ENCODE measurements at regions not wholly inside any gene's neighbourhood (a gene's known extent, or its start where the extent isn't known, plus 50 kb on each side); places are given as distances from the start of the nearest gene placed in this dataset.

DNA sequence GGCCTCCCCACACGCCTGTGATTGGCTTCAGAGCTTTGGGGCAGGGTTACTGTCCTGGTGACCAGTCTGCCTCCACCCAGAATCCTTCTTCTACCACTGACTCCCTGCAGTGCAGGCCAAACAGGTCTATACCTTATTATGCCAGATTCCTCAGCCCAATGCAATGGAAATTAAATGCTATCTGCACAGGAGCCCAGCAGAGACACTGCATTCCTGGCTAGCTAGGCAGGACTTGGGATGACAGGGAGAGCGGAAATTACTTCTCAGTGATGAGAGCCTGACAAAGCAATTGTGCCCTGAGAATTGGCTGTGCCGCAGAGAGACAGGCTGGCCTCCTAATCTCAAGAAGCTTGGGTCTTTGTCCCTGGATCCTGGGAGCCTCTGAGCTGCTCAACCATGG, 143.8 kb upstream of the NCAM1 start:
- ChIA-PET POLR2A (no interaction called here), CTCF (interaction anchor here (0.8 kb wide), 1 partner anchor 14 kb away, joined by 3 read pairs; no protein-coding TSS in a partner anchor)
- peaks cover 22% of the 10 kb centered on the region for H3K36me3 Mint-ChIP-seq
- no peak overlapping the region for H3K27ac Mint-ChIP-seq
- TF ChIP-seq EMX1 (CRISPR knock-in tag; IDR thresholded peaks at IDR 0.05) = no peak
- TF ChIP-seq ZNF219 (CRISPR knock-in tag; IDR thresholded peaks at IDR 0.05; ENCODE audit: borderline replicate concordance) = no peak
- TF ChIP-seq, protein P1, sequence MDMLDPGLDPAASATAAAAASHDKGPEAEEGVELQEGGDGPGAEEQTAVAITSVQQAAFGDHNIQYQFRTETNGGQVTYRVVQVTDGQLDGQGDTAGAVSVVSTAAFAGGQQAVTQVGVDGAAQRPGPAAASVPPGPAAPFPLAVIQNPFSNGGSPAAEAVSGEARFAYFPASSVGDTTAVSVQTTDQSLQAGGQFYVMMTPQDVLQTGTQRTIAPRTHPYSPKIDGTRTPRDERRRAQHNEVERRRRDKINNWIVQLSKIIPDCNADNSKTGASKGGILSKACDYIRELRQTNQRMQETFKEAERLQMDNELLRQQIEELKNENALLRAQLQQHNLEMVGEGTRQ (CRISPR knock-in tag; IDR thresholded peaks at IDR 0.05) = no peak
- TF ChIP-seq, protein P2, sequence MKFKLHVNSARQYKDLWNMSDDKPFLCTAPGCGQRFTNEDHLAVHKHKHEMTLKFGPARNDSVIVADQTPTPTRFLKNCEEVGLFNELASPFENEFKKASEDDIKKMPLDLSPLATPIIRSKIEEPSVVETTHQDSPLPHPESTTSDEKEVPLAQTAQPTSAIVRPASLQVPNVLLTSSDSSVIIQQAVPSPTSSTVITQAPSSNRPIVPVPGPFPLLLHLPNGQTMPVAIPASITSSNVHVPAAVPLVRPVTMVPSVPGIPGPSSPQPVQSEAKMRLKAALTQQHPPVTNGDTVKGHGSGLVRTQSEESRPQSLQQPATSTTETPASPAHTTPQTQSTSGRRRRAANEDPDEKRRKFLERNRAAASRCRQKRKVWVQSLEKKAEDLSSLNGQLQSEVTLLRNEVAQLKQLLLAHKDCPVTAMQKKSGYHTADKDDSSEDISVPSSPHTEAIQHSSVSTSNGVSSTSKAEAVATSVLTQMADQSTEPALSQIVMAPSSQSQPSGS (CRISPR knock-in tag; IDR thresholded peaks at IDR 0.05; ENCODE audit: borderline replicate concordance, low read depth) = no peak
- TF ChIP-seq, protein P3, sequence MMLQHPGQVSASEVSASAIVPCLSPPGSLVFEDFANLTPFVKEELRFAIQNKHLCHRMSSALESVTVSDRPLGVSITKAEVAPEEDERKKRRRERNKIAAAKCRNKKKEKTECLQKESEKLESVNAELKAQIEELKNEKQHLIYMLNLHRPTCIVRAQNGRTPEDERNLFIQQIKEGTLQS (CRISPR knock-in tag; conservative IDR thresholded peaks at IDR 0.05) = no peak
- TF ChIP-seq, protein P4, sequence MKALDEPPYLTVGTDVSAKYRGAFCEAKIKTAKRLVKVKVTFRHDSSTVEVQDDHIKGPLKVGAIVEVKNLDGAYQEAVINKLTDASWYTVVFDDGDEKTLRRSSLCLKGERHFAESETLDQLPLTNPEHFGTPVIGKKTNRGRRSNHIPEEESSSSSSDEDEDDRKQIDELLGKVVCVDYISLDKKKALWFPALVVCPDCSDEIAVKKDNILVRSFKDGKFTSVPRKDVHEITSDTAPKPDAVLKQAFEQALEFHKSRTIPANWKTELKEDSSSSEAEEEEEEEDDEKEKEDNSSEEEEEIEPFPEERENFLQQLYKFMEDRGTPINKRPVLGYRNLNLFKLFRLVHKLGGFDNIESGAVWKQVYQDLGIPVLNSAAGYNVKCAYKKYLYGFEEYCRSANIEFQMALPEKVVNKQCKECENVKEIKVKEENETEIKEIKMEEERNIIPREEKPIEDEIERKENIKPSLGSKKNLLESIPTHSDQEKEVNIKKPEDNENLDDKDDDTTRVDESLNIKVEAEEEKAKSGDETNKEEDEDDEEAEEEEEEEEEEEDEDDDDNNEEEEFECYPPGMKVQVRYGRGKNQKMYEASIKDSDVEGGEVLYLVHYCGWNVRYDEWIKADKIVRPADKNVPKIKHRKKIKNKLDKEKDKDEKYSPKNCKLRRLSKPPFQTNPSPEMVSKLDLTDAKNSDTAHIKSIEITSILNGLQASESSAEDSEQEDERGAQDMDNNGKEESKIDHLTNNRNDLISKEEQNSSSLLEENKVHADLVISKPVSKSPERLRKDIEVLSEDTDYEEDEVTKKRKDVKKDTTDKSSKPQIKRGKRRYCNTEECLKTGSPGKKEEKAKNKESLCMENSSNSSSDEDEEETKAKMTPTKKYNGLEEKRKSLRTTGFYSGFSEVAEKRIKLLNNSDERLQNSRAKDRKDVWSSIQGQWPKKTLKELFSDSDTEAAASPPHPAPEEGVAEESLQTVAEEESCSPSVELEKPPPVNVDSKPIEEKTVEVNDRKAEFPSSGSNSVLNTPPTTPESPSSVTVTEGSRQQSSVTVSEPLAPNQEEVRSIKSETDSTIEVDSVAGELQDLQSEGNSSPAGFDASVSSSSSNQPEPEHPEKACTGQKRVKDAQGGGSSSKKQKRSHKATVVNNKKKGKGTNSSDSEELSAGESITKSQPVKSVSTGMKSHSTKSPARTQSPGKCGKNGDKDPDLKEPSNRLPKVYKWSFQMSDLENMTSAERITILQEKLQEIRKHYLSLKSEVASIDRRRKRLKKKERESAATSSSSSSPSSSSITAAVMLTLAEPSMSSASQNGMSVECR (CRISPR knock-in tag; IDR thresholded peaks at IDR 0.05; ENCODE audit: borderline replicate concordance) = no peak
- TF ChIP-seq, protein P5, sequence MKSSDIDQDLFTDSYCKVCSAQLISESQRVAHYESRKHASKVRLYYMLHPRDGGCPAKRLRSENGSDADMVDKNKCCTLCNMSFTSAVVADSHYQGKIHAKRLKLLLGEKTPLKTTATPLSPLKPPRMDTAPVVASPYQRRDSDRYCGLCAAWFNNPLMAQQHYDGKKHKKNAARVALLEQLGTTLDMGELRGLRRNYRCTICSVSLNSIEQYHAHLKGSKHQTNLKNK (CRISPR knock-in tag; IDR thresholded peaks at IDR 0.05) = no peak
- peak; percentile 43 for ATAC-seq
- H3K4me3 Mint-ChIP-seq = no peak overlapping the region
- H3K4me1 Mint-ChIP-seq = peaks cover 57% of the 10 kb centered on the region
- H3K27me3 Mint-ChIP-seq (ENCODE audit: low read depth) = peaks cover 23% of the 10 kb centered on the region
- no peak for DNase-seq (ENCODE audit: low spot score)
- H3K9me3 Mint-ChIP-seq = peaks cover 29% of the 10 kb centered on the region

DNA sequence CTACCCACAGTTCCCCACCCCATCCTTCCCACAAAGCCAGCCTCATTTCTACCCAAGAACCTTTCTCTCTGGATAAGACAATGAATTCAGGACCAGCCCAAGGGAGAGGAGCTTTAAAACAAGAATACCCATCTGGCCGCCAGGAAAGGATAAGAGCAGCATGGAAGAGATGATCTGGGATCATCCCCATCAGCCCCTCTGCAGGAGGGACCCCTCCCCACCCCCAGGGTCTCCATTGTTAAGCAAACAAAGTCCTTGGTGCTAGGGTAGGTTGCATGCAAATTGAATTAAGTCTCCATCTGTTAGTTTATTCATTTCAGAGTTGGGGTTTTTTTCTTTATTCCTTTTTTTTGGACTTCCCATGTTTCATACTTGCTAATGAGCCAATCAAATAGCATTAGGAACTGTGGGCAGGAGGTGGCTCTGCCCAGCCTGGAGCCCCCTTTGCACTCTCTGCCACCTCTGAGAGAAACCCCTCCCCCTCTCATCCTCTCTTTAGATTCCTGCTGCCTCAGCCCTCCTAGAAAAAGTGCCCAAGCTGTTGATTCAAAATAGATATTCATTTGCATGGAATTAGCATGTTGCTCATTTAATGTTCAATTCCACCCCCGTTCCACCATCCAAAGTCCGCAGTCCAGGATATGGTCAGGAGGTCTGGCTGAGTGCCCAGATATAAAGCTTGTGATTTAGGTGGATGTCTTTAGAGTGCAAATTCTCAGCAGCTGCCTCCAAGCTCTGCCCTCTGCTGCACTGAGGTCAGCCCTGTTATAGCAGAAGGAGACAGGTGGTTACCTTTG, 138.5 kb upstream of the NCAM1 start:
- Mint-ChIP-seq H3K27ac (peak overlapping the region; percentile 85), H3K4me1 (peaks cover 86% of the 10 kb centered on the region), H3K27me3 (ENCODE audit: low read depth) (peaks cover 39% of the 10 kb centered on the region), H3K9me3 (peaks cover 34% of the 10 kb centered on the region), H3K4me3 (peak overlapping the region; percentile 47), H3K36me3 (peaks cover 43% of the 10 kb centered on the region)
- ChIA-PET CTCF (interaction anchor here (1.0 to 2.3 kb wide), 6 partner anchors 25 to 467 kb away, joined by 3 to 12 read pairs (median 6); partner anchors contain the start of gene NCAM1), POLR2A (interaction anchor here (0.6 to 1.1 kb wide), 2 partner anchors 25 to 322 kb away, joined by 3 to 5 read pairs; no protein-coding TSS in a partner anchor)
- peak; percentile 77 for DNase-seq (ENCODE audit: low spot score)
- peak; percentile 85 for ATAC-seq
- TF ChIP-seq, protein P6, sequence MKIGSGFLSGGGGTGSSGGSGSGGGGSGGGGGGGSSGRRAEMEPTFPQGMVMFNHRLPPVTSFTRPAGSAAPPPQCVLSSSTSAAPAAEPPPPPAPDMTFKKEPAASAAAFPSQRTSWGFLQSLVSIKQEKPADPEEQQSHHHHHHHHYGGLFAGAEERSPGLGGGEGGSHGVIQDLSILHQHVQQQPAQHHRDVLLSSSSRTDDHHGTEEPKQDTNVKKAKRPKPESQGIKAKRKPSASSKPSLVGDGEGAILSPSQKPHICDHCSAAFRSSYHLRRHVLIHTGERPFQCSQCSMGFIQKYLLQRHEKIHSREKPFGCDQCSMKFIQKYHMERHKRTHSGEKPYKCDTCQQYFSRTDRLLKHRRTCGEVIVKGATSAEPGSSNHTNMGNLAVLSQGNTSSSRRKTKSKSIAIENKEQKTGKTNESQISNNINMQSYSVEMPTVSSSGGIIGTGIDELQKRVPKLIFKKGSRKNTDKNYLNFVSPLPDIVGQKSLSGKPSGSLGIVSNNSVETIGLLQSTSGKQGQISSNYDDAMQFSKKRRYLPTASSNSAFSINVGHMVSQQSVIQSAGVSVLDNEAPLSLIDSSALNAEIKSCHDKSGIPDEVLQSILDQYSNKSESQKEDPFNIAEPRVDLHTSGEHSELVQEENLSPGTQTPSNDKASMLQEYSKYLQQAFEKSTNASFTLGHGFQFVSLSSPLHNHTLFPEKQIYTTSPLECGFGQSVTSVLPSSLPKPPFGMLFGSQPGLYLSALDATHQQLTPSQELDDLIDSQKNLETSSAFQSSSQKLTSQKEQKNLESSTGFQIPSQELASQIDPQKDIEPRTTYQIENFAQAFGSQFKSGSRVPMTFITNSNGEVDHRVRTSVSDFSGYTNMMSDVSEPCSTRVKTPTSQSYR (CRISPR knock-in tag; IDR thresholded peaks at IDR 0.05) = peak; percentile 74; the same call in 1 of the 2 replicates
- TF ChIP-seq ZNF138 (CRISPR knock-in tag; conservative IDR thresholded peaks at IDR 0.05) = no peak
- TF ChIP-seq, protein P7, sequence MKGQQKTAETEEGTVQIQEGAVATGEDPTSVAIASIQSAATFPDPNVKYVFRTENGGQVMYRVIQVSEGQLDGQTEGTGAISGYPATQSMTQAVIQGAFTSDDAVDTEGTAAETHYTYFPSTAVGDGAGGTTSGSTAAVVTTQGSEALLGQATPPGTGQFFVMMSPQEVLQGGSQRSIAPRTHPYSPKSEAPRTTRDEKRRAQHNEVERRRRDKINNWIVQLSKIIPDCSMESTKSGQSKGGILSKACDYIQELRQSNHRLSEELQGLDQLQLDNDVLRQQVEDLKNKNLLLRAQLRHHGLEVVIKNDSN (CRISPR knock-in tag; IDR thresholded peaks at IDR 0.05) = no peak
- TF ChIP-seq OVOL2 (CRISPR knock-in tag; IDR thresholded peaks at IDR 0.05; ENCODE audit: borderline replicate concordance) = no peak
- 0 out of 2 replicates have a peak, but pooled peaks have one; percentile 45 for TF ChIP-seq SP1 (CRISPR knock-in tag; conservative IDR thresholded peaks at IDR 0.05)
- TF ChIP-seq ZNF423 (CRISPR knock-in tag; IDR thresholded peaks at IDR 0.05) = peak; percentile 80
- TF ChIP-seq, protein P8, sequence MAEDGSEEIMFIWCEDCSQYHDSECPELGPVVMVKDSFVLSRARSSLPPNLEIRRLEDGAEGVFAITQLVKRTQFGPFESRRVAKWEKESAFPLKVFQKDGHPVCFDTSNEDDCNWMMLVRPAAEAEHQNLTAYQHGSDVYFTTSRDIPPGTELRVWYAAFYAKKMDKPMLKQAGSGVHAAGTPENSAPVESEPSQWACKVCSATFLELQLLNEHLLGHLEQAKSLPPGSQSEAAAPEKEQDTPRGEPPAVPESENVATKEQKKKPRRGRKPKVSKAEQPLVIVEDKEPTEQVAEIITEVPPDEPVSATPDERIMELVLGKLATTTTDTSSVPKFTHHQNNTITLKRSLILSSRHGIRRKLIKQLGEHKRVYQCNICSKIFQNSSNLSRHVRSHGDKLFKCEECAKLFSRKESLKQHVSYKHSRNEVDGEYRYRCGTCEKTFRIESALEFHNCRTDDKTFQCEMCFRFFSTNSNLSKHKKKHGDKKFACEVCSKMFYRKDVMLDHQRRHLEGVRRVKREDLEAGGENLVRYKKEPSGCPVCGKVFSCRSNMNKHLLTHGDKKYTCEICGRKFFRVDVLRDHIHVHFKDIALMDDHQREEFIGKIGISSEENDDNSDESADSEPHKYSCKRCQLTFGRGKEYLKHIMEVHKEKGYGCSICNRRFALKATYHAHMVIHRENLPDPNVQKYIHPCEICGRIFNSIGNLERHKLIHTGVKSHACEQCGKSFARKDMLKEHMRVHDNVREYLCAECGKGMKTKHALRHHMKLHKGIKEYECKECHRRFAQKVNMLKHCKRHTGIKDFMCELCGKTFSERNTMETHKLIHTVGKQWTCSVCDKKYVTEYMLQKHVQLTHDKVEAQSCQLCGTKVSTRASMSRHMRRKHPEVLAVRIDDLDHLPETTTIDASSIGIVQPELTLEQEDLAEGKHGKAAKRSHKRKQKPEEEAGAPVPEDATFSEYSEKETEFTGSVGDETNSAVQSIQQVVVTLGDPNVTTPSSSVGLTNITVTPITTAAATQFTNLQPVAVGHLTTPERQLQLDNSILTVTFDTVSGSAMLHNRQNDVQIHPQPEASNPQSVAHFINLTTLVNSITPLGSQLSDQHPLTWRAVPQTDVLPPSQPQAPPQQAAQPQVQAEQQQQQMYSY (CRISPR knock-in tag; IDR thresholded peaks at IDR 0.05) = peak; percentile 38; the same call in 1 of the 2 replicates
- TF ChIP-seq, protein P9, sequence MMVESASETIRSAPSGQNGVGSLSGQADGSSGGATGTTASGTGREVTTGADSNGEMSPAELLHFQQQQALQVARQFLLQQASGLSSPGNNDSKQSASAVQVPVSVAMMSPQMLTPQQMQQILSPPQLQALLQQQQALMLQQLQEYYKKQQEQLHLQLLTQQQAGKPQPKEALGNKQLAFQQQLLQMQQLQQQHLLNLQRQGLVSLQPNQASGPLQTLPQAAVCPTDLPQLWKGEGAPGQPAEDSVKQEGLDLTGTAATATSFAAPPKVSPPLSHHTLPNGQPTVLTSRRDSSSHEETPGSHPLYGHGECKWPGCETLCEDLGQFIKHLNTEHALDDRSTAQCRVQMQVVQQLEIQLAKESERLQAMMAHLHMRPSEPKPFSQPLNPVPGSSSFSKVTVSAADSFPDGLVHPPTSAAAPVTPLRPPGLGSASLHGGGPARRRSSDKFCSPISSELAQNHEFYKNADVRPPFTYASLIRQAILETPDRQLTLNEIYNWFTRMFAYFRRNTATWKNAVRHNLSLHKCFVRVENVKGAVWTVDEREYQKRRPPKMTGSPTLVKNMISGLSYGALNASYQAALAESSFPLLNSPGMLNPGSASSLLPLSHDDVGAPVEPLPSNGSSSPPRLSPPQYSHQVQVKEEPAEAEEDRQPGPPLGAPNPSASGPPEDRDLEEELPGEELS (CRISPR knock-in tag; IDR thresholded peaks at IDR 0.05) = peak; percentile 62; the same call in 1 of the 2 replicates

All from WTC11 (cell line).